ENCODE measurements at regions not wholly inside any gene's neighbourhood (a gene's known extent, or its start where the extent isn't known, plus 50 kb on each side); places are given as distances from the start of the nearest gene placed in this dataset.
"Not testable (repeated sequence)": the region's sequence is repeated elsewhere in the genome, so short reads cannot be mapped to it uniquely, and the experiment has no call there.

DNA sequence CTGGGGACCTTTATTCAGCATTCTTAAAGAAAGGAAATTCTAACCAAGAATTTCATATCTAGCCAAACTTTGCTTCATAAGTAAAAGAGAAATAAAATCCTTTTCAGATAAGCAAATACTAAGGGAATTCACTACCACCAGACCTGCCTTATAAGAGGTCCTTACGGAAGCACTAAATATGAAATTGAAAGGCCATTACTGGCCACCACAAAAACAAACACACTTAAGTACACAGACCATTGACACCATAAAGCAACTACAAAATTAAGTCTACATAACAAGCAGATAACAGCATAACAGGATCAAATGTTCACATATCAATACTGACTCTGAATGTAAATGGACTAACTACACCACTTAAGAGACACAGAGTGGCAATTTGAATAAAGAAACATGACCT lies 361.4 kb upstream of the POU5F2 start:
- DNase-seq (no peak), ATAC-seq (ENCODE audit: insufficient read depth, low read depth) (no peak)
- Histone ChIP-seq H3K36me3 (ENCODE audit: insufficient read depth, low read length) (0 out of 2 replicates have a peak, but pooled peaks cover 3% of the 10 kb centered on the region), H2AFZ (ENCODE audit: low read depth, low read length) (no peak overlapping the region), H3K9me3 (ENCODE audit: insufficient read depth, low read length, severe bottlenecking) (peaks cover 18% of the 10 kb centered on the region), H4K20me1 (ENCODE audit: insufficient read depth, low read length) (peaks cover 5% of the 10 kb centered on the region; the same call in 1 of the 2 replicates), H3K4me3 (ENCODE audit: low read depth in 1 of 2, low read length in 2 of 2) (no peak overlapping the region), H3K9ac (ENCODE audit: low read depth, low read length) (no peak overlapping the region), H3K4me1 (ENCODE audit: insufficient read depth, low read length) (no peaks in the 10 kb centered on the region), H3K4me2 (ENCODE audit: insufficient read depth, low read length) (no peak overlapping the region), H3K27ac (ENCODE audit: low read length) (no peak overlapping the region), H3K79me2 (ENCODE audit: insufficient read depth, low read length) (peaks cover 87% of the 10 kb centered on the region), H3K27me3 (ENCODE audit: insufficient read depth, low read length, poor library complexity) (no peaks in the 10 kb centered on the region)
- TF ChIP-seq, protein P1, sequence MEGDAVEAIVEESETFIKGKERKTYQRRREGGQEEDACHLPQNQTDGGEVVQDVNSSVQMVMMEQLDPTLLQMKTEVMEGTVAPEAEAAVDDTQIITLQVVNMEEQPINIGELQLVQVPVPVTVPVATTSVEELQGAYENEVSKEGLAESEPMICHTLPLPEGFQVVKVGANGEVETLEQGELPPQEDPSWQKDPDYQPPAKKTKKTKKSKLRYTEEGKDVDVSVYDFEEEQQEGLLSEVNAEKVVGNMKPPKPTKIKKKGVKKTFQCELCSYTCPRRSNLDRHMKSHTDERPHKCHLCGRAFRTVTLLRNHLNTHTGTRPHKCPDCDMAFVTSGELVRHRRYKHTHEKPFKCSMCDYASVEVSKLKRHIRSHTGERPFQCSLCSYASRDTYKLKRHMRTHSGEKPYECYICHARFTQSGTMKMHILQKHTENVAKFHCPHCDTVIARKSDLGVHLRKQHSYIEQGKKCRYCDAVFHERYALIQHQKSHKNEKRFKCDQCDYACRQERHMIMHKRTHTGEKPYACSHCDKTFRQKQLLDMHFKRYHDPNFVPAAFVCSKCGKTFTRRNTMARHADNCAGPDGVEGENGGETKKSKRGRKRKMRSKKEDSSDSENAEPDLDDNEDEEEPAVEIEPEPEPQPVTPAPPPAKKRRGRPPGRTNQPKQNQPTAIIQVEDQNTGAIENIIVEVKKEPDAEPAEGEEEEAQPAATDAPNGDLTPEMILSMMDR (IDR thresholded peaks at IDR 0.05; ENCODE audit: borderline replicate concordance, extremely low read depth, low read length, poor library complexity, severe bottlenecking): no peak
- no peak for TF ChIP-seq EZH2 (IDR thresholded peaks at IDR 0.05; ENCODE audit: borderline replicate concordance, low read depth, low read length, severe bottlenecking)

DNA sequence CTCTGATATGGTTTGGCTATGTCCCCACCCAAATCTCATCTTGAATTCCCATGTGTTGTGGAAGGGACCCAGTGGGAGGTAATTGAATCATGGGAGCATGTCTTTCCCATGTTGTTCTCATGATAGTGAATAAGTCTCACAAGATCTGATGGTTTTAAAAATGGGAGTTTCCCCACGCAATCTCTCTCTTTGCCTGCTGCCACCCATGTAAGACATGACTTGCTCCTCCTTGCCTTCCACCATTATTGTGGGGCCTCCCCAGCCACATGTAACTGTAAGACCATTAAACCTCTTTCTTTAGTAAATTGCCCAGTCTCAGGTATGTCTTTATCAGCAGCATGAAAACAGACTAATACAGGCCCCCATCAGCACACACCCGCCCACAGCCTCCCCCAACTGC lies 356.0 kb upstream of the POU5F2 start:
- H3K4me2 ChIP-seq (ENCODE audit: insufficient read depth, low read length); H3K27ac ChIP-seq (ENCODE audit: low read length); H3K9ac ChIP-seq (ENCODE audit: low read depth, low read length); H4K20me1 ChIP-seq (ENCODE audit: insufficient read depth, low read length); H2AFZ ChIP-seq (ENCODE audit: low read depth, low read length); H3K4me3 ChIP-seq (ENCODE audit: low read depth in 1 of 2, low read length in 2 of 2); ATAC-seq (ENCODE audit: insufficient read depth, low read depth); DNase-seq; H3K27me3 ChIP-seq (ENCODE audit: insufficient read depth, low read length, poor library complexity); H3K4me1 ChIP-seq (ENCODE audit: insufficient read depth, low read length); H3K36me3 ChIP-seq (ENCODE audit: insufficient read depth, low read length): not testable (repeated sequence)
- peaks cover 12% of the 10 kb centered on the region for H3K9me3 ChIP-seq (ENCODE audit: insufficient read depth, low read length, severe bottlenecking)
- H3K79me2 ChIP-seq (ENCODE audit: insufficient read depth, low read length): peaks cover 79% of the 10 kb centered on the region

DNA sequence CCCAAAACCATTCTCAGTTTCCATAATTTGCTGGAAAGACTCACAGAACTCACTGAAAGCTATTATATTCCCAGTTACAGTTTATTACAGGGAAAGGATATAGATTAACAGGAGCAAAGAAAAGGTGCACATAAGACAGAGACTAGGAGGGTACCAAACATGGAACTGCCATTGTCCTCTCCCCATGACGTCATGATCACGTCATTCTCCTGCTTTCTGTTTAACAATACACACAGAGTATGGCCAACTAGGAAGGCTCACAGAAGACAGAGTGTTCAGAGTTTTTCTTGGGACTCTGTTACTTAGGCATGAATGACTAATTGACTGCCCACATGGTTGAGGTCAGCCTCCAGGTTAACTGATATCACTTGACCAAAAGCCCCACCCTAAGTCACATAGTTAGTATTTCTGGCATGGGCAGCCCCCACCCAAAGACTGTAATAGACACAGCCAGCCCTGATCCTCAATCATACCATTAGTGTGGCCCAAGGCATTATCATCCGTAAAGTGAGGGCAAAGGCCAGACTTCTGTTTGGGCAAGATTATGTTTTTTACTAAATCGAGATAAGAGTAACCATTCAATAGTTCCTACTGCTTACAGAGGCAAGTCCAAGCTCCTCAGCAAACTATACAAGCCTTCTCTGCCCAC lies 353.5 kb upstream of the POU5F2 start:
- peaks cover 71% of the 10 kb centered on the region for H3K79me2 ChIP-seq (ENCODE audit: insufficient read depth, low read length)
- H3K9ac ChIP-seq (ENCODE audit: low read depth, low read length): no peak overlapping the region
- DNase-seq: no peak
- no peak overlapping the region for H2AFZ ChIP-seq (ENCODE audit: low read depth, low read length)
- no peak overlapping the region for H3K4me3 ChIP-seq (ENCODE audit: low read depth in 1 of 2, low read length in 2 of 2)
- H3K4me1 ChIP-seq (ENCODE audit: insufficient read depth, low read length): no peaks in the 10 kb centered on the region
- H3K4me2 ChIP-seq (ENCODE audit: insufficient read depth, low read length): no peak overlapping the region
- peaks cover 5% of the 10 kb centered on the region; the same call in 1 of the 2 replicates for H4K20me1 ChIP-seq (ENCODE audit: insufficient read depth, low read length)
- no peak for TF ChIP-seq EZH2 (IDR thresholded peaks at IDR 0.05; ENCODE audit: borderline replicate concordance, low read depth, low read length, severe bottlenecking)
- TF ChIP-seq, protein P1 (IDR thresholded peaks at IDR 0.05; ENCODE audit: borderline replicate concordance, extremely low read depth, low read length, poor library complexity, severe bottlenecking): no peak
- H3K27me3 ChIP-seq (ENCODE audit: insufficient read depth, low read length, poor library complexity): no peaks in the 10 kb centered on the region
- no peak for ATAC-seq (ENCODE audit: insufficient read depth, low read depth)
- peaks cover 12% of the 10 kb centered on the region for H3K9me3 ChIP-seq (ENCODE audit: insufficient read depth, low read length, severe bottlenecking)
- no peak overlapping the region for H3K27ac ChIP-seq (ENCODE audit: low read length)
- H3K36me3 ChIP-seq (ENCODE audit: insufficient read depth, low read length): no peaks in the 10 kb centered on the region

DNA sequence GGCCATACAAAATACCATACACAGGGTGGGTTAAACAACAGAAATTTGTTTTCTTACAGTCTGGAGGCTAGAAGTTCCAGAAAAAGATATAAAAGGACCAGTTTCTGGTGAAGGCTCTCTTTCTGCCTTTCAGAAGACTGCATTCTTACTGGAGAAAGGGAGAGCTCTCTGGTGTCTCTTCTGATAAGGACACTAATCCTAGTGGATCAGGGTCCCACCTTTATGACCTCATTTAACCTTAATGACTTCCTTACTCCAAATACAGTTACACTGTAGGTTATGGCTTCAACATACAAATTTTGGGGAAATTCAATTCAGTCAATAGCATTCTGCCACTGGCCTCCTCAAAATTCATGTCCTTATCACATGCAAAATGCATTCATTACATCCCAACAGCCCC lies 351.9 kb upstream of the POU5F2 start:
- TF ChIP-seq EZH2 (IDR thresholded peaks at IDR 0.05; ENCODE audit: borderline replicate concordance, low read depth, low read length, severe bottlenecking): no peak
- TF ChIP-seq, protein P1 (IDR thresholded peaks at IDR 0.05; ENCODE audit: borderline replicate concordance, extremely low read depth, low read length, poor library complexity, severe bottlenecking): no peak
- ATAC-seq (ENCODE audit: insufficient read depth, low read depth): no peak
- H3K27ac ChIP-seq (ENCODE audit: low read length): no peak overlapping the region

More for the DNA sequence above, 351.9 kb upstream of the POU5F2 start:
- Histone ChIP-seq H3K4me3 (ENCODE audit: low read depth in 1 of 2, low read length in 2 of 2) (no peak overlapping the region), H3K36me3 (ENCODE audit: insufficient read depth, low read length) (no peaks in the 10 kb centered on the region), H3K9me3 (ENCODE audit: insufficient read depth, low read length, severe bottlenecking) (peaks cover 12% of the 10 kb centered on the region), H3K4me1 (ENCODE audit: insufficient read depth, low read length) (no peaks in the 10 kb centered on the region), H3K4me2 (ENCODE audit: insufficient read depth, low read length) (no peak overlapping the region), H2AFZ (ENCODE audit: low read depth, low read length) (no peak overlapping the region), H3K9ac (ENCODE audit: low read depth, low read length) (no peak overlapping the region), H3K27me3 (ENCODE audit: insufficient read depth, low read length, poor library complexity) (no peaks in the 10 kb centered on the region), H4K20me1 (ENCODE audit: insufficient read depth, low read length) (peaks cover 5% of the 10 kb centered on the region; the same call in 1 of the 2 replicates), H3K79me2 (ENCODE audit: insufficient read depth, low read length) (peaks cover 71% of the 10 kb centered on the region)
- no peak for DNase-seq
